Bronchial epithelial cell (primary cell): ENCODE measurements at regions not wholly inside any gene's neighbourhood (a gene's known extent, or its start where the extent isn't known, plus 50 kb on each side); places are given as distances from the start of the nearest gene placed in this dataset.

Experiments used
- DNase-seq: peaks from one replicate; pipeline ENCODE4 v3.0.0-alpha.2; 2010; ENCODE audit warnings: low read depth
- FAIRE-seq: peaks from 2 replicates; lab custom pipeline; 2011; peaks lifted over from hg19 to GRCh38; lab: Jason Lieb, UNC
- H3K27me3 ChIP-seq: 2 replicates; pipeline ENCODE4 v1.5.1; 2011; ENCODE audit warnings: low read length; ENCODE audit not compliant: control insufficient read depth, insufficient read depth
- H3K36me3 ChIP-seq: 2 replicates; pipeline ENCODE4 v1.5.1; 2011; ENCODE audit warnings: low read length; ENCODE audit not compliant: control insufficient read depth, insufficient read depth
- H3K4me3 ChIP-seq: 2 replicates; pipeline ENCODE4 v1.5.1; 2011; ENCODE audit warnings: mild to moderate bottlenecking, low read depth, low read length, control low read depth
- TF ChIP-seq, protein P1 (sequence below): IDR thresholded peaks from 2 replicates; pipeline ENCODE4 v1.5.1; 2011; ENCODE audit warnings: mild to moderate bottlenecking, moderate library complexity, low read length, control low read depth, inconsistent platforms; ENCODE audit not compliant: insufficient read depth, severe bottlenecking

DNA sequence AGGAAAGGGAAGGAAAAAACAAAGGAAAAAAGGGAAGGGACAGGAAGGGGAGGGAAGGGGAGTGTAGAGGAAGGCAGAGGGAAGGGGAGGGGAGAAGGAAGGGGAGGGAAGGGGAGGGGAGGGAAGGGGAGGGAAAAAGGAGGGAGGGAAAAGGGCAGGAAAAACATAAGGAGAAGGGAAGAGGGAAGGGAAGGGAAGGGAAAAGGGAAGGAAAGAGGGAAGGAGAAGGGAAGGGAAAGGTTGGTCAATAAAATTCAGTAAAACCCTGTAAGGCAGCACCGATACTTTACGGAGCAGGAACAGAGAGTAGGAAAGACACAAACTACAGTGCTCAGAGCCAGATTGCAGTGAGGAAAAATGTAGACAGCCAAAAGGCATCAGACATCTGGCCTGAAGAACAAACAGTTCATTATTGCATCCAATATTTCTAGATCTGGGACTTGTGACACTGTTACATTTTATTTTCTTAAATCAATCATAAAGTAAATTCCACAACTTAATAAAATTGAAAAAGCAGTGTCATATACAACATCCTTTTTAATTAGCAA is 322.0 kb downstream of the CRPPA start:
- H3K36me3 ChIP-seq = no peaks in the 10 kb centered on the region
- TF ChIP-seq, protein P1, sequence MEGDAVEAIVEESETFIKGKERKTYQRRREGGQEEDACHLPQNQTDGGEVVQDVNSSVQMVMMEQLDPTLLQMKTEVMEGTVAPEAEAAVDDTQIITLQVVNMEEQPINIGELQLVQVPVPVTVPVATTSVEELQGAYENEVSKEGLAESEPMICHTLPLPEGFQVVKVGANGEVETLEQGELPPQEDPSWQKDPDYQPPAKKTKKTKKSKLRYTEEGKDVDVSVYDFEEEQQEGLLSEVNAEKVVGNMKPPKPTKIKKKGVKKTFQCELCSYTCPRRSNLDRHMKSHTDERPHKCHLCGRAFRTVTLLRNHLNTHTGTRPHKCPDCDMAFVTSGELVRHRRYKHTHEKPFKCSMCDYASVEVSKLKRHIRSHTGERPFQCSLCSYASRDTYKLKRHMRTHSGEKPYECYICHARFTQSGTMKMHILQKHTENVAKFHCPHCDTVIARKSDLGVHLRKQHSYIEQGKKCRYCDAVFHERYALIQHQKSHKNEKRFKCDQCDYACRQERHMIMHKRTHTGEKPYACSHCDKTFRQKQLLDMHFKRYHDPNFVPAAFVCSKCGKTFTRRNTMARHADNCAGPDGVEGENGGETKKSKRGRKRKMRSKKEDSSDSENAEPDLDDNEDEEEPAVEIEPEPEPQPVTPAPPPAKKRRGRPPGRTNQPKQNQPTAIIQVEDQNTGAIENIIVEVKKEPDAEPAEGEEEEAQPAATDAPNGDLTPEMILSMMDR = no peak
- DNase-seq = no peak
- no peak for FAIRE-seq
- no peaks in the 10 kb centered on the region for H3K27me3 ChIP-seq
- H3K4me3 ChIP-seq = no peak overlapping the region

GRCh38 chr7:16098585-16099179 is 322.7 kb downstream of the CRPPA start:
- H3K4me3 ChIP-seq = no peak overlapping the region
- H3K27me3 ChIP-seq = no peaks in the 10 kb centered on the region
- TF ChIP-seq, protein P1 = peak; percentile 47
- peak; percentile 43 for DNase-seq
- FAIRE-seq = no peak
- no peaks in the 10 kb centered on the region for H3K36me3 ChIP-seq

- Histone ChIP-seq H3K36me3 (no peaks in the 10 kb centered on the region), H3K4me3 (no peak overlapping the region), H3K27me3 (no peaks in the 10 kb centered on the region)
- peak; percentile 79 for DNase-seq
- FAIRE-seq = no peak
- TF ChIP-seq, protein P1 = no peak
Measured at GRCh38 chr7:16098058-16098457, 323.3 kb downstream of the CRPPA start.

GRCh38 chr7:16095171-16095950 is 326.0 kb downstream of the CRPPA start:
- Histone ChIP-seq H3K36me3 (no peaks in the 10 kb centered on the region), H3K27me3 (no peaks in the 10 kb centered on the region), H3K4me3 (no peak overlapping the region)
- no peak for DNase-seq
- TF ChIP-seq, protein P1 = no peak
- FAIRE-seq = no peak

DNA sequence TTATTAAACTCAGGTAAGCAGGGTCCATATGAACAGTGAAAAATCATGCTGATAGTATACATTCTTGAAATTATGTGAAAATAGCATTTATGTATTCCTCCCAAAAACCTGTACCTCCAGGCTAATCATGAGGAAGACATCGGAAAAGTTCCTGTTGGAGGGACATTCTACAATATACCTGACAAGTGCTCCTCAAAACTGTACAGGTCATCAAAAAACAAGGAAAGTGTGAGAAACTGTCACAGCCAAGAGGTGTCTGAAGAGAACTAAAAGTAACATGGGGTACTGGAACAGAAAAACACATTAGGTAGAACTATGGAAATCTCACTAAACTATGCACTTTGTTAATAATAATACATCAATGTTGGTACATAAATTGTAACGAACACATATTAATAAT is 326.7 kb downstream of the CRPPA start:
- H3K27me3 ChIP-seq = no peaks in the 10 kb centered on the region
- no peak for FAIRE-seq
- TF ChIP-seq, protein P1 = no peak
- H3K4me3 ChIP-seq = no peak overlapping the region
- no peaks in the 10 kb centered on the region for H3K36me3 ChIP-seq
- no peak for DNase-seq
